GM18858 (cell line): ENCODE measurements at regions not wholly inside any gene's neighbourhood (a gene's known extent, or its start where the extent isn't known, plus 50 kb on each side); places are given as distances from the start of the nearest gene placed in this dataset.
"Not testable (repeated sequence)": the region's sequence is repeated elsewhere in the genome, so short reads cannot be mapped to it uniquely, and the experiment has no call there.

ENCODE experiments used
- ATAC-seq: cut with Tn5 transposase; IDR thresholded peaks from one replicate; pipeline ENCODE4 v1.9.1; 2021; ENCODE audit not compliant: unreplicated experiment

GRCh38 chr14:43887523-43887922, 619.6 kb downstream of the FSCB start:
- ATAC-seq, result no peak

- no peak for ATAC-seq
Measured at GRCh38 chr14:43877351-43877960, 629.6 kb downstream of the FSCB start.

GRCh38 chr14:43872752-43873655, 634.1 kb downstream of the FSCB start:
- ATAC-seq, result no peak

GRCh38 chr14:43872222-43872621, 634.9 kb downstream of the FSCB start:
- no peak for ATAC-seq

- no peak for ATAC-seq
Measured at GRCh38 chr14:43858981-43859380, 648.1 kb downstream of the FSCB start.

GRCh38 chr14:43855556-43855955, 651.5 kb downstream of the FSCB start:
- no peak for ATAC-seq

GRCh38 chr14:43853541-43853940, 653.5 kb downstream of the FSCB start:
- ATAC-seq, result no peak

- ATAC-seq, result no peak
Measured at GRCh38 chr14:43803076-43803689, 703.9 kb downstream of the FSCB start.

GRCh38 chr14:43795600-43796228, 711.4 kb downstream of the FSCB start:
- no peak for ATAC-seq

- no peak for ATAC-seq
Measured at GRCh38 chr14:43793579-43793978, 713.5 kb downstream of the FSCB start.

GRCh38 chr14:43792980-43793379, 714.1 kb downstream of the FSCB start:
- no peak for ATAC-seq

GRCh38 chr14:43790681-43791080, 716.4 kb downstream of the FSCB start:
- ATAC-seq, result no peak

- ATAC-seq, result no peak
Measured at GRCh38 chr14:43789458-43789857, 717.6 kb downstream of the FSCB start.

- ATAC-seq, result no peak
Measured at GRCh38 chr14:43786066-43786762, 720.9 kb downstream of the FSCB start.

- not testable (repeated sequence) for ATAC-seq
Measured at GRCh38 chr14:43784432-43784831, 722.7 kb downstream of the FSCB start.

- ATAC-seq, result no peak
Measured at GRCh38 chr14:43778937-43779639, 728.0 kb downstream of the FSCB start.

- no peak for ATAC-seq
Measured at GRCh38 chr14:43778570-43778936, 728.5 kb downstream of the FSCB start.

- ATAC-seq, result no peak
Measured at GRCh38 chr14:43765474-43765873, 741.6 kb downstream of the FSCB start.

GRCh38 chr14:43764433-43764832, 742.6 kb downstream of the FSCB start:
- ATAC-seq, result no peak

- ATAC-seq, result no peak
Measured at GRCh38 chr14:43755707-43756106, 751.4 kb downstream of the FSCB start.
